HCT116 (cell line): ENCODE measurements at regions not wholly inside any gene's neighbourhood (a gene's known extent, or its start where the extent isn't known, plus 50 kb on each side); places are given as distances from the start of the nearest gene placed in this dataset.

Experiments used
- ATAC-seq: fragments of 200-7000 bp; cut with Tn5 transposase; 2 replicates; pipeline ENCODE4 v1.9.1; 2020; ENCODE audit warnings: mild to moderate bottlenecking, moderate library complexity
- BruUV-seq: library from RNA; stranded (reverse); fragments of 400-500 nt; replicated peaks from 2 replicates; lab custom pipeline; 2021; lab: Mats Ljungman, UMichigan
- CTCF ChIA-PET: fragments of 300-600 bp; sonication (Branson Sonifier 250); formaldehyde crosslinking; loops from one replicate; lab custom pipeline; 2021; ENCODE audit warnings: antibody characterized with exemption; lab: Charles Lee
- POLR2A ChIA-PET: fragments of 300-600, 350-600 bp; sonication (Branson Sonifier 250); formaldehyde crosslinking; loops from one replicate; lab custom pipeline; 2021; ENCODE audit warnings: antibody characterized with exemption; lab: Charles Lee
- RAD21 ChIA-PET, 2 experiments: fragments of 300-600 bp; sonication (Branson Sonifier 250); formaldehyde crosslinking; loops; one replicate each; lab custom pipeline; 2023; ENCODE audit warnings: low total read pairs in 2 of 2; ENCODE audit not compliant: uncharacterized antibody in 2 of 2, unreplicated experiment in 2 of 2, low non-redundant PET in 1 of 2; lab: Charles Lee
- DNase-seq: peaks from one replicate; pipeline ENCODE4 v3.0.0-alpha.2; 2010; ENCODE audit warnings: low read depth, low spot score
- H2AFZ ChIP-seq: fragments of 200-600 bp; shearing (Covaris generic), sonication (generic); 2 replicates; pipeline ENCODE4 v1.6.1; 2017; ENCODE audit warnings: low read depth, mixed run types, mixed read lengths, antibody characterized with exemption, low read length; ENCODE audit not compliant: poor library complexity, severe bottlenecking
- H3K27ac ChIP-seq: 2 replicates; pipeline ENCODE4 v1.5.1; 2012; ENCODE audit warnings: low read depth, low read length
- H3K27me3 ChIP-seq: fragments of 200-600 bp; sonication (generic); 2 replicates; pipeline ENCODE4 v1.6.1; 2016; ENCODE audit warnings: mixed run types, low read length, mixed read lengths; ENCODE audit not compliant: insufficient read depth
- H3K36me3 ChIP-seq, 2 experiments: fragments of 200-500 bp in 1 of 2; fragments of 200-600 bp in 1 of 2; sonication (Bioruptor generic) in 1 of 2; sonication (generic) in 1 of 2; 2 replicates each; pipeline versions ENCODE4 v1.5.1 to v1.6.1; 2014 to 2016; ENCODE audit warnings: low read length in 2 of 2, inconsistent platforms in 1 of 2, mixed read lengths in 1 of 2, mixed run types in 1 of 2; ENCODE audit not compliant: insufficient read depth in 2 of 2, control insufficient read depth in 1 of 2
- H3K4me1 ChIP-seq, 2 experiments: fragments of 200-600 bp in 1 of 2; sonication (generic) in 1 of 2; 2 replicates each; pipeline versions ENCODE4 v1.5.1 to v1.6.1; 2012 to 2017; ENCODE audit warnings: low read length in 2 of 2, inconsistent platforms in 1 of 2, mild to moderate bottlenecking in 1 of 2, mixed read lengths in 1 of 2, mixed run types in 1 of 2, moderate library complexity in 1 of 2; ENCODE audit not compliant: insufficient read depth in 2 of 2, control insufficient read depth in 1 of 2
- H3K4me2 ChIP-seq: fragments of 200-600 bp; sonication (generic); 2 replicates; pipeline ENCODE4 v1.6.1; 2017; ENCODE audit warnings: mixed run types, low read length, mixed read lengths
- H3K4me3 ChIP-seq, 2 experiments: fragments of 200-600 bp in 1 of 2; sonication (generic) in 1 of 2; replicated peaks in 1 of 2; 2 replicates each; pipeline ENCODE4 v1.5.1; 2011 to 2016; ENCODE audit warnings: low read length in 2 of 2, control low read depth in 1 of 2, low read depth in 1 of 2, mild to moderate bottlenecking in 1 of 2, mixed read lengths in 1 of 2, mixed run types in 1 of 2
- H3K79me2 ChIP-seq: fragments of 200-600 bp; sonication (generic); 2 replicates; pipeline ENCODE4 v1.6.1; 2017; ENCODE audit warnings: mild to moderate bottlenecking, mixed run types, low read length, moderate library complexity, mixed read lengths; ENCODE audit not compliant: insufficient read depth
- H3K9ac ChIP-seq: fragments of 200-600 bp; sonication (generic); 2 replicates; pipeline ENCODE4 v1.6.1; 2016; ENCODE audit warnings: low read length, mixed read lengths
- H3K9me2 ChIP-seq: fragments of 200-600 bp; sonication (generic), shearing (Covaris generic); 2 replicates; pipeline ENCODE4 v1.6.1; 2017; ENCODE audit warnings: mixed run types, mild to moderate bottlenecking, moderate library complexity; ENCODE audit not compliant: insufficient read depth
- H3K9me3 ChIP-seq, 2 experiments: fragments of 200-500 bp in 1 of 2; fragments of 200-600 bp in 1 of 2; sonication (Bioruptor generic) in 1 of 2; sonication (generic) in 1 of 2; 2 replicates each; pipeline ENCODE4 v1.6.1; 2014 to 2017; ENCODE audit warnings: low read length in 2 of 2, mixed read lengths in 2 of 2, inconsistent platforms in 1 of 2, low read depth in 1 of 2, mild to moderate bottlenecking in 1 of 2, mixed run types in 1 of 2, moderate library complexity in 1 of 2; ENCODE audit not compliant: control insufficient read depth in 1 of 2, insufficient read depth in 1 of 2
- H4K20me1 ChIP-seq: fragments of 200-600 bp; sonication (generic), shearing (Covaris generic); 2 replicates; pipeline ENCODE4 v1.6.1; 2017; ENCODE audit warnings: mixed run types, mild to moderate bottlenecking, moderate library complexity; ENCODE audit not compliant: insufficient read depth
- CEBPB ChIP-seq: IDR thresholded peaks from 2 replicates; pipeline ENCODE4 v1.6.1; 2012; ENCODE audit warnings: low read depth
- ELF1 ChIP-seq: IDR thresholded peaks from 2 replicates; pipeline ENCODE4 v1.6.1; 2012; ENCODE audit warnings: low read depth, borderline replicate concordance
- EZH2 ChIP-seq: fragments of 200-600 bp; sonication (generic); IDR thresholded peaks from 2 replicates; pipeline ENCODE4 v1.6.1; 2017; ENCODE audit warnings: antibody characterized with exemption, mixed run types
- JUND ChIP-seq: IDR thresholded peaks from 2 replicates; pipeline ENCODE4 v1.6.1; 2012
- SIN3A ChIP-seq: IDR thresholded peaks from 2 replicates; pipeline ENCODE4 v1.6.1; 2012; ENCODE audit warnings: low read depth
- intact Hi-C: fragments of 100-400 bp; cut with micrococcal nuclease; formaldehyde crosslinking; loops from 2 replicates; pipeline ENCODE4 v1.10.0; 2022
- TF ChIP-seq, protein P1 (sequence below): IDR thresholded peaks from 2 replicates; pipeline ENCODE4 v1.6.1; 2011; ENCODE audit warnings: mild to moderate bottlenecking, low read length, moderate library complexity; ENCODE audit not compliant: insufficient replicate concordance; ENCODE audit errors: extremely low read depth
- TF ChIP-seq, protein P2 (sequence below): IDR thresholded peaks from 2 replicates; pipeline ENCODE4 v1.6.1; 2012

GRCh38 chr2:65500310-65501040 lies 68.1 kb upstream of the SPRED2 start (continued):
- TF ChIP-seq, protein P1, sequence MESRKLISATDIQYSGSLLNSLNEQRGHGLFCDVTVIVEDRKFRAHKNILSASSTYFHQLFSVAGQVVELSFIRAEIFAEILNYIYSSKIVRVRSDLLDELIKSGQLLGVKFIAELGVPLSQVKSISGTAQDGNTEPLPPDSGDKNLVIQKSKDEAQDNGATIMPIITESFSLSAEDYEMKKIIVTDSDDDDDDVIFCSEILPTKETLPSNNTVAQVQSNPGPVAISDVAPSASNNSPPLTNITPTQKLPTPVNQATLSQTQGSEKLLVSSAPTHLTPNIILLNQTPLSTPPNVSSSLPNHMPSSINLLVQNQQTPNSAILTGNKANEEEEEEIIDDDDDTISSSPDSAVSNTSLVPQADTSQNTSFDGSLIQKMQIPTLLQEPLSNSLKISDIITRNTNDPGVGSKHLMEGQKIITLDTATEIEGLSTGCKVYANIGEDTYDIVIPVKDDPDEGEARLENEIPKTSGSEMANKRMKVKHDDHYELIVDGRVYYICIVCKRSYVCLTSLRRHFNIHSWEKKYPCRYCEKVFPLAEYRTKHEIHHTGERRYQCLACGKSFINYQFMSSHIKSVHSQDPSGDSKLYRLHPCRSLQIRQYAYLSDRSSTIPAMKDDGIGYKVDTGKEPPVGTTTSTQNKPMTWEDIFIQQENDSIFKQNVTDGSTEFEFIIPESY, result no peak
- no peak for TF ChIP-seq ELF1
- TF ChIP-seq, protein P2, sequence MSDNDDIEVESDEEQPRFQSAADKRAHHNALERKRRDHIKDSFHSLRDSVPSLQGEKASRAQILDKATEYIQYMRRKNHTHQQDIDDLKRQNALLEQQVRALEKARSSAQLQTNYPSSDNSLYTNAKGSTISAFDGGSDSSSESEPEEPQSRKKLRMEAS, result no peak
- TF ChIP-seq SIN3A, result no peak
- TF ChIP-seq, all 23 proteins: peak for 0

GRCh38 chr2:65499216-65499615 lies 66.8 kb upstream of the SPRED2 start:
- Histone ChIP-seq H2AFZ (no peak overlapping the region), H3K4me1 (no peaks in the 10 kb centered on the region), H3K9me3 (no peaks in the 10 kb centered on the region), H3K4me2 (no peak overlapping the region), H3K79me2 (no peaks in the 10 kb centered on the region), H3K9ac (no peak overlapping the region), H3K27me3 (no peaks in the 10 kb centered on the region), H3K4me3 (no peak overlapping the region), H3K9me2 (no peaks in the 10 kb centered on the region), H3K27ac (no peak overlapping the region), H3K36me3 (no peaks in the 10 kb centered on the region), H4K20me1 (no peaks in the 10 kb centered on the region)
- DNase-seq (no peak), ATAC-seq (no peak)
- ChIA-PET CTCF (no interaction called here), POLR2A (no interaction called here), RAD21 (no interaction called here)
- intact Hi-C loops, result no loop called here
- BruUV-seq, result no TSS peak
- no peak for TF ChIP-seq CEBPB
- TF ChIP-seq JUND, result no peak
- TF ChIP-seq, protein P1, result no peak
- no peak for TF ChIP-seq EZH2
- no peak for TF ChIP-seq SIN3A
